Naive B cell (primary cell): ENCODE measurements at regions not wholly inside any gene's neighbourhood (a gene's known extent, or its start where the extent isn't known, plus 50 kb on each side); places are given as distances from the start of the nearest gene placed in this dataset.

Experiments
- ATAC-seq, 2 donors: fragments of 150-1000 bp; cut with Tn5 transposase; 2 replicates each; pipeline ENCODE4 v1.10.0; 2021; ENCODE audit warnings: low read depth in 2 of 2, mild to moderate bottlenecking in 2 of 2, moderate library complexity in 2 of 2
- DNase-seq: peaks from one replicate; pipeline ENCODE4 v3.0.0; 2022
- H3K27ac Mint-ChIP-seq, 6 donors: one replicate each; pipeline ENCODE4 v1.8.0; 2020 to 2022; ENCODE audit warnings: mild to moderate bottlenecking in 6 of 6, mixed read lengths in 6 of 6, moderate library complexity in 5 of 6, inconsistent platforms in 2 of 6
- H3K27me3 Mint-ChIP-seq, 3 donors: one replicate each; pipeline ENCODE4 v1.8.0; 2021 to 2022; ENCODE audit warnings: mixed read lengths in 3 of 3, mild to moderate bottlenecking in 1 of 3
- H3K36me3 Mint-ChIP-seq, 2 donors: one replicate each; pipeline ENCODE4 v1.8.0; 2020 to 2022; ENCODE audit warnings: mixed read lengths in 2 of 2, inconsistent platforms in 1 of 2, mild to moderate bottlenecking in 1 of 2
- H3K4me1 Mint-ChIP-seq, 3 donors: one replicate each; pipeline ENCODE4 v1.8.0; 2020 to 2022; ENCODE audit warnings: mixed read lengths in 3 of 3, inconsistent platforms in 1 of 3, mild to moderate bottlenecking in 1 of 3, moderate library complexity in 1 of 3
- H3K4me3 Mint-ChIP-seq, 8 donors: one replicate each; pipeline ENCODE4 v1.8.0; 2020 to 2022; ENCODE audit warnings: mild to moderate bottlenecking in 8 of 8, mixed read lengths in 8 of 8, moderate library complexity in 8 of 8, inconsistent platforms in 2 of 8
- H3K9me3 Mint-ChIP-seq, 7 donors: one replicate each; pipeline ENCODE4 v1.8.0; 2020 to 2022; ENCODE audit warnings: mixed read lengths in 7 of 7, mild to moderate bottlenecking in 5 of 7, inconsistent platforms in 2 of 7, moderate library complexity in 1 of 7

- peaks cover 0 to 4% (median 0%) of the 10 kb centered on the region in 7 donors for H3K9me3 Mint-ChIP-seq
- ATAC-seq (no peak), DNase-seq (no peak)
- H3K27me3 Mint-ChIP-seq: peaks cover 0 to 6% (median 3%) of the 10 kb centered on the region in 3 donors
- H3K36me3 Mint-ChIP-seq: no peaks in the 10 kb centered on the region
- H3K27ac Mint-ChIP-seq: peak overlapping the region in 1 of 6 donors; percentile 83
- H3K4me3 Mint-ChIP-seq: no peak overlapping the region
- no peaks in the 10 kb centered on the region for H3K4me1 Mint-ChIP-seq
Measured at GRCh38 chr7:45456747-45457524, 117.2 kb upstream of the ADCY1 start.

- H3K27ac Mint-ChIP-seq: no peak overlapping the region
- H3K36me3 Mint-ChIP-seq: no peaks in the 10 kb centered on the region
- no peak for ATAC-seq
- no peak for DNase-seq
- peaks cover 0 to 6% (median 3%) of the 10 kb centered on the region in 3 donors for H3K27me3 Mint-ChIP-seq
- no peak overlapping the region for H3K4me3 Mint-ChIP-seq
- H3K4me1 Mint-ChIP-seq: no peaks in the 10 kb centered on the region
- peaks cover 0 to 4% (median 0%) of the 10 kb centered on the region in 7 donors for H3K9me3 Mint-ChIP-seq
Measured at GRCh38 chr7:45457591-45457990, 116.6 kb upstream of the ADCY1 start.

- DNase-seq (no peak), ATAC-seq (no peak)
- Mint-ChIP-seq H3K9me3 (peaks cover 0 to 13% (median 9%) of the 10 kb centered on the region in 7 donors), H3K4me3 (peak overlapping the region in 1 of 8 donors; percentile 60), H3K36me3 (no peaks in the 10 kb centered on the region), H3K27me3 (peaks cover 0 to 6% (median 3%) of the 10 kb centered on the region in 3 donors), H3K27ac (no peak overlapping the region), H3K4me1 (no peaks in the 10 kb centered on the region)
Measured at GRCh38 chr7:45459476-45459875, 114.7 kb upstream of the ADCY1 start.

- Mint-ChIP-seq H3K36me3 (no peaks in the 10 kb centered on the region), H3K27me3 (peaks cover 0 to 6% (median 3%) of the 10 kb centered on the region in 3 donors), H3K9me3 (peaks cover 0 to 13% (median 9%) of the 10 kb centered on the region in 7 donors), H3K4me3 (no peak overlapping the region), H3K27ac (no peak overlapping the region), H3K4me1 (no peaks in the 10 kb centered on the region)
- no peak for ATAC-seq
- no peak for DNase-seq
Measured at GRCh38 chr7:45460379-45460778, 113.8 kb upstream of the ADCY1 start.

- peaks cover 0 to 6% (median 3%) of the 10 kb centered on the region in 3 donors for H3K27me3 Mint-ChIP-seq
- no peak for DNase-seq
- no peak overlapping the region for H3K27ac Mint-ChIP-seq
- H3K9me3 Mint-ChIP-seq: peaks cover 0 to 13% (median 9%) of the 10 kb centered on the region in 7 donors
- H3K36me3 Mint-ChIP-seq: no peaks in the 10 kb centered on the region
- no peak overlapping the region for H3K4me3 Mint-ChIP-seq
- no peaks in the 10 kb centered on the region for H3K4me1 Mint-ChIP-seq
- ATAC-seq: no peak
Measured at GRCh38 chr7:45461026-45461425, 113.1 kb upstream of the ADCY1 start.

GRCh38 chr7:45469103-45469502 lies 105.1 kb upstream of the ADCY1 start:
- peaks cover 0 to 10% (median 5%) of the 10 kb centered on the region in 7 donors for H3K9me3 Mint-ChIP-seq
- H3K27me3 Mint-ChIP-seq: peaks cover 6 to 22% (median 22%) of the 10 kb centered on the region in 3 donors
- ATAC-seq: no peak
- DNase-seq: no peak
- H3K27ac Mint-ChIP-seq: no peak overlapping the region
- H3K4me1 Mint-ChIP-seq: no peaks in the 10 kb centered on the region
- H3K36me3 Mint-ChIP-seq: no peaks in the 10 kb centered on the region
- H3K4me3 Mint-ChIP-seq: no peak overlapping the region

- Mint-ChIP-seq H3K4me3 (no peak overlapping the region), H3K27me3 (peaks cover 6 to 22% (median 22%) of the 10 kb centered on the region in 3 donors), H3K9me3 (peaks cover 0 to 8% (median 5%) of the 10 kb centered on the region in 7 donors), H3K4me1 (no peaks in the 10 kb centered on the region), H3K36me3 (no peaks in the 10 kb centered on the region), H3K27ac (no peak overlapping the region)
- DNase-seq (no peak), ATAC-seq (no peak)
Measured at GRCh38 chr7:45470031-45470430, 104.1 kb upstream of the ADCY1 start.

- Mint-ChIP-seq H3K9me3 (peaks cover 0 to 4% (median 0%) of the 10 kb centered on the region in 7 donors), H3K4me3 (no peak overlapping the region), H3K27me3 (no peaks in the 10 kb centered on the region), H3K4me1 (no peaks in the 10 kb centered on the region), H3K36me3 (no peaks in the 10 kb centered on the region), H3K27ac (no peak overlapping the region)
- no peak for DNase-seq
- ATAC-seq: no peak
Measured at GRCh38 chr7:45479781-45480180, 94.4 kb upstream of the ADCY1 start.

- no peaks in the 10 kb centered on the region for H3K27me3 Mint-ChIP-seq
- H3K27ac Mint-ChIP-seq: no peak overlapping the region
- no peak overlapping the region for H3K4me3 Mint-ChIP-seq
- peaks cover 0 to 7% (median 0%) of the 10 kb centered on the region in 7 donors for H3K9me3 Mint-ChIP-seq
- H3K36me3 Mint-ChIP-seq: no peaks in the 10 kb centered on the region
- no peaks in the 10 kb centered on the region for H3K4me1 Mint-ChIP-seq
- ATAC-seq (no peak), DNase-seq (no peak)
Measured at GRCh38 chr7:45482451-45482850, 91.7 kb upstream of the ADCY1 start.

GRCh38 chr7:45484094-45484493 lies 90.1 kb upstream of the ADCY1 start:
- Mint-ChIP-seq H3K4me3 (no peak overlapping the region), H3K27me3 (no peaks in the 10 kb centered on the region), H3K36me3 (no peaks in the 10 kb centered on the region), H3K4me1 (no peaks in the 10 kb centered on the region), H3K9me3 (peaks cover 0 to 7% (median 0%) of the 10 kb centered on the region in 7 donors), H3K27ac (no peak overlapping the region)
- DNase-seq (no peak), ATAC-seq (no peak)

GRCh38 chr7:45486575-45486974 lies 87.6 kb upstream of the ADCY1 start:
- H3K36me3 Mint-ChIP-seq: no peaks in the 10 kb centered on the region

GRCh38 chr7:45494885-45495284 lies 79.3 kb upstream of the ADCY1 start:
- ATAC-seq (no peak), DNase-seq (no peak)
- H3K4me1 Mint-ChIP-seq: no peaks in the 10 kb centered on the region
- H3K9me3 Mint-ChIP-seq: peaks cover 5 to 29% (median 9%) of the 10 kb centered on the region in 7 donors
- H3K36me3 Mint-ChIP-seq: no peaks in the 10 kb centered on the region
- no peak overlapping the region for H3K4me3 Mint-ChIP-seq
- H3K27me3 Mint-ChIP-seq: peaks cover 17 to 20% (median 19%) of the 10 kb centered on the region in 3 donors
- no peak overlapping the region for H3K27ac Mint-ChIP-seq

More at GRCh38 chr7:45486575-45486974, 87.6 kb upstream of the ADCY1 start:
- H3K4me1 Mint-ChIP-seq: no peaks in the 10 kb centered on the region
- H3K27ac Mint-ChIP-seq: no peak overlapping the region
- H3K27me3 Mint-ChIP-seq: no peaks in the 10 kb centered on the region
- no peak for DNase-seq
- no peak overlapping the region for H3K4me3 Mint-ChIP-seq
- H3K9me3 Mint-ChIP-seq: peaks cover 0 to 13% (median 5%) of the 10 kb centered on the region in 7 donors
- no peak for ATAC-seq

- Mint-ChIP-seq H3K9me3 (peaks cover 5 to 26% (median 8%) of the 10 kb centered on the region in 7 donors), H3K27ac (no peak overlapping the region), H3K4me3 (no peak overlapping the region), H3K36me3 (no peaks in the 10 kb centered on the region), H3K4me1 (no peaks in the 10 kb centered on the region), H3K27me3 (peaks cover 17 to 20% (median 19%) of the 10 kb centered on the region in 3 donors)
- no peak for ATAC-seq
- no peak for DNase-seq
Measured at GRCh38 chr7:45495618-45496017, 78.5 kb upstream of the ADCY1 start.

GRCh38 chr7:45500257-45500656 lies 73.9 kb upstream of the ADCY1 start:
- ATAC-seq (no peak), DNase-seq (no peak)
- peak overlapping the region in 1 of 6 donors; percentile 10 for H3K27ac Mint-ChIP-seq
- no peak overlapping the region for H3K4me3 Mint-ChIP-seq
- peaks cover 4 to 18% (median 12%) of the 10 kb centered on the region in 7 donors for H3K9me3 Mint-ChIP-seq
- H3K27me3 Mint-ChIP-seq: peaks cover 12 to 20% (median 17%) of the 10 kb centered on the region in 3 donors
- H3K36me3 Mint-ChIP-seq: peaks cover 0 to 5% of the 10 kb centered on the region in 2 donors
- peaks cover 0 to 4% (median 0%) of the 10 kb centered on the region in 3 donors for H3K4me1 Mint-ChIP-seq
